ENCODE measurements at regions not wholly inside any gene's neighbourhood (a gene's known extent, or its start where the extent isn't known, plus 50 kb on each side); places are given as distances from the start of the nearest gene placed in this dataset.
A peak's percentile ranks its signal among the peaks of the same experiment; 100 is the strongest.

DNA sequence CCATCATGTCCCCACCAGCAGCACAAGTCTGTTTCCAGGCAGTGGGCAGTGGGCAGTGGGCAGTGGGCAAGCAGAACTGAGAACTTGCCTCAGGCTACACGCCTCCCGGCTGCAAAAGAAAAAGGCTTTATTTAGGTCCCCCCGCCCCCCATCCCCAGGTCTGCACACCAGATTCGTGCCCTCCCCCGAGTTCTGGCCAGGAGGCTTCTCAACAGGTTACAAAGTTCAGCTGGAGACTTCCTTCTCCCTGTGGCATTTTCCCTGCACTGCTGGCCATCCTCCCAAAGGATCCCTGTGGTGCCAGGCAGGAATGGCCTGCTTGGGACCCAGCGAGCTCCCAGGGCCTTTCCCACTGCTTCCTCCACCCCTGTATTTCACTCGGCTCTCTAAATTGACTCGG is 97.0 kb upstream of the TRIM2 start:
- DNase-seq: no peak

DNA sequence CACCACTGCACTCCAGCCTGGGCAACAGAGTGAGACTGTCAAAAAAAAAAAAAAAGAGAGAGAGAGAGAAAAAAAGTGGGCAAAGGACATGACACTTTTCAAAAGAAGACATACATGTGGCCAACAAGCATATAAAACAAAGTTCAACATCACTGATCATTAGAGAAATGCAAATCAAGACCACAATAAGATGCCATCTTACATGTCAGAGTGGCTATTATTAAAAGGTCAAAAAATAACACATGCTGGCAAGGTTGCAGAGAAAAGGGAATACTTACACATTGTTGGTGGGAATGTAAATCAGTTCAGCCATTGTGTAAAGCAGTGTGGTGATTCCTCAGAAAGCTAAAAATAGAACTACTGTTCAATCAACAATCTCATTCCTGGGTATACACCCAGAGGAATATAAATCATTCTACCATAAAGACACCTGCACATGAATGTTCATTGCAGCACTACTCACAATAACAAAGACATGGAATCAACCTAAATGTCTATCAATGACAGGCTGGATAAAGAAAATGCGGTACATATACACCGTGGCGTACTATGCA is 94.9 kb upstream of the TRIM2 start:
- no peak for DNase-seq

DNA sequence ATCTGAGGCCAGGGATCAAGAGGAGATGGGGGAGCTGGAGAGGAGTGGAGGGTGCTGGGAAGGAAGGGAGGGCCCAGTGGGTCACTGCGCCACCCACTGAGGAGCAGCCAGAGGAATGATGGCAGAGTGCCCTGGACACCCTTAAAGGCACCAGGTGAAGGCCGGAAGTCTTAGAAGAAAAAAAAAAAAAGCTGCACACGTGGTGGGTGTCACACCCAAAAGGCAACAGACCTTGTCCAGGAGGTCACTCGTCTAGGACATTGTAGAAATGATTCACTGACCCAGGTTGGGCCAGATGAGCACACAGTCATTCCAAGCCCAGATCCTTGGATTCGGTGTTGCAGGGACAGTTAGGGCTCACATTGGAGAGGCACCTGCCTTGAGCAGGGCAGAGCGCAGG is 93.5 kb upstream of the TRIM2 start:
- no peak for DNase-seq

DNA sequence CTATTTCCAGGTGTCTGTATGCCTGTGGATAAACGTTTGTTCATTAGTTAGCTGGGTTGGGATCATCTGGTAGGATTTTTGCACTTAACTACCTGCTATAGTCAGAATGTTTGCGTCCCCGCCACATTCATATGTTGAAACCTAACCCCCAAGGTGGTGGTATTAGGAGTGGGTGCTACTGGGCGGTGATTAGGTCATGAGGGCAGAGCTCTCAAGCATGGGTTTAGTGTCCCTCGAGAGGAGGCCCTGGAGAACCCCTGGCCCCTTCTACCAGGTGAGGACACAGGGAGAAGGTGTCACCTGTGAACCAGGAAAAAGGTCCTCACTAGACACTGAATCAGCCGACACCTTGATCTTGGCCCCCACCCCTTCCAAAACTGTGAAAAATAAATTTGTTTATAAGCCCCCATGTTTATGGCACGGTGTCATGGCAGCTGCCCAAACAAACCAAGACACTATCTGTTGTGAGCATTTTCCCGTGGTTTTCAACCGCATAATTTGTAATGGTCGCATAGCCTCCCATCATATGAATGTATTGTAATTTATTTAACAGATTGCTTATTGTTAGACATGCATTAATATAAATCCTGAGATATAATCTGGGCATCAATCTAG is 92.7 kb upstream of the TRIM2 start:
- no peak for DNase-seq

DNA sequence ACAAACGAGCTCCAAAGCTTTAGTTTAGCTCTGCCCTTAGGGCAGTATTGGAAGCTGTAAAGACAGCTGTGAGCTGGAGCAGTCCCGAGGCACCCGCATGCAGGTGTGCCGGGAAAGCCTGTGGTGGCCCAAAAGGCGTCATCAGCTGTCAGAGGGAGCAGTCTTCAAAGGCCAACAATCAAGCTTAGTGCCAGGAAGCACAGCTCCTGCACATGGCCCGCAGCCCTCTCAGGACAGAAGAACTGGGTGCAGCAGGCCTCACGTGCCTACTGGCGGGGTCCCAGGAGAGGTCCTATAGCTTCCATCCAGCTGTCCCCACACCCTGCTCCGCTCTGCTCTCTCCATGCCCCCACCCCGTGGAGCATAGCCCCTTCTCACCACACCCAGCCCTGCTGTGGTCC is 92.2 kb upstream of the TRIM2 start:
- no peak for DNase-seq

DNA sequence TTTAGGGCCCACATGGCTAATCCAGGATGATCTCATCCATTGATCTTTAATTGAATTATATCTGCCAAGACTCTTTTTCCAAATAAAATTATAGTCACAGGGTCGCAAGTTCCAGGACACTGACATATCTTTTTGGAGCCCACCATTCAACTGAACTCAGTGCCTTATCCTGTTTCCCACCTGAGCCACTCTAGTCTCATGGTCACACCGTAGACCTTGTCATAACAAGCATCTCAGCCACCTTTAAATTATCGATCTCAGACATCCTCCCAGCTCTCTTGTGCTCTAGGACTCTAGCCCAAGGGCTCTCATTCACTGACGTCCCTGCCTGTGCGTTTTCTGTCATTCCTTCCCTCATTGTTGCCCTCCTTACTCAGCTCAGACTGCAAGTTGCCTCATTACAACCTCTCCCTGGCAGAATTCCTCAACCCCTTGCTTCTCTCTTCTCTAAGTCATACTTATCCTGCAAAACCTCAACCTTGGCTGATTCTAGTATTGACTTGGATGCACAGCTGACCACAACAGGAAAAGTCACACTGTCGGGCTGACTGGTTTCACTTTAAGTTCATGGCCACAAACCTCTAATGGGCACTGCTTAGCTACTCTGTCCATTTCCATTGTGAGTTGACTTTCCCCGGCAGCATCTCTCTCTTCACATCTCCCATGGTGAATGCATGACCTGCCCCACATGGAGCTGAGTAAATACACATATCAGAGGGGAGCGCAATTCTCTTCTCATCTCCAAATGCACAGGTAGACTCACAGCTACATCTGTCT is 91.0 kb upstream of the TRIM2 start:
- no peak for DNase-seq

DNA sequence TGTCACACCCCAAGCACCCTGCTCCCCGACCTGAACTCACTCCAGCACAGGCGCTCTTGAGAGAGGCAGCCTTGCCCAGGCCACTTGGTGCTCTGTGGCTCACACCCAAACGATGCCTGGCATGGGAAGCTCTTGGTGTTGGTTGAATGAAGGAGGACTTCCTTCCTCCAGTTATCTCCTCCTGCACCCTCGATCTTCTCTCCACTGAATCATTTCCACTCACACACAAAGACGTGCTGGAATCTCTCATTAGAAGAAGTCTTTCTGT is 90.5 kb upstream of the TRIM2 start:
- no peak for DNase-seq

DNA sequence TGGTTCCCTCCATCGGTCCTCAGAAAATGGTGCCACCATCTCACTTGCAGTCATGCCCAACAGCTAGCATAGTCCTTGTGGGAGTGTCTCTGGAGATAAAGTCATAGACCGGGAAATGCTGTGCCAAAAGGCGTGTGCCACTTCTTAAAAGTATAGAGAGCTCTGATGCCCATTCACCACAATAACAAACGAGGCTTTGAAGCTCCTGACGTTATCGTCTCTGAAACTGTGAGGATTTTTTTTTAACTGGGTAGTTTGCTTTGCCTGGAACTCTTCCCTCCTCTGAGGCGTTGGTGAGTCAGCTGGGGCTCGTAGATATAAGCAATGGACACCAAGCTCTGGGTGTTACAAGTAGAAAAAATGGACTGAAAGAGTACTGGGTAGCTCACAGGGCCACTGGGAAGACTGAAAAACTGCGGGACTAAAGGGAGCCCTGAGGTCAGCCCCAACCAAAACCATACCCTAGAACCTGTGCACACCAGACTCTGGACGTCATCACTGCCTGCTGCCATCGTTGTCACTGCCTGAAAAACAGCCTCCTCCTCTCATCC is 89.4 kb upstream of the TRIM2 start:
- no peak for DNase-seq

DNA sequence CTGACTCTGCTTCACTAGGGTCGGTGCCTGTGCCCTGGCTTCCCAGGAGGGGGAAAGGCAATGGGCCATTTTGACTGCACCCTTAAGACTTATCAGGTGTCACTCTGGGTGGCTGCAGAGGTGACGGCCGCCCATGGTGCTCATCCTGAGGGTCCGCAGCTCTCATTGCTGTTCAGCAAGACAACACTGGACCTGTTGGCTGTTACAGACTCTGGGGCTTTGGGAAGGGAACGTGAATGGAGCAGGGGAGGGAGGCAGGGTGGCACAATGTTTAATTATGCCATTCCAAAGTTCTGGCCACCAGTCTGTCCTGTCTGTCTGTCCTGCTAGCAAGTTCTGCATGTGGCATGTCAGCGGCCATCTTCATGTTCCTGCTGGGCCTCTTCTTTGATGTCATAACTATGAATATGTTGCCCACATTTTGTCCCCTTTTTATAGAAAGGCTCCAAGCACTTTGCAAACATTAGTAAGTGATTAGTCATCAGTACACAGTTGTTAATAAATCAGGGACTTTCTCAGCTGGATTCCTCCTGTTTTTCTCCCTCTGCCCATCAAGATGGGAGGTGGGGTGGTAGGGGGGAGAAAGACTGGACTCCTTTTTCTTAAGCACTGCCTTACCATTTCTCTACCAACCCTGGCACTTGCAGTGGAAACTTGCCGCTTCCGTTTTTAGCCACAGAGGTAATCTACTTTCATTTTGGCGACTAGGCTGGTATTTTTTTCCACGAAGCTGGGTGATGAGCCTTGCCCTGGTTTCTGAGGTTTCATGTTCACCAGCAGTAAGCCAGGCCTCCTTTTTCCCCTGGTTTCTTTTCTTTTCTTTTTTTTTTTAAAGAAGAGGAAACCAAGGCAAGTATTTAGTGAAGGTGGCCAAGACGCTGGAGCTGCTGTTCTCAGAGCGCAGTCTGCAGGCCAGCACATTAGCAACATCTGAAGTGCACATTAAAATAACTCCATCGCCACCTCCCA is 88.6 kb upstream of the TRIM2 start:
- no peak for DNase-seq

DNA sequence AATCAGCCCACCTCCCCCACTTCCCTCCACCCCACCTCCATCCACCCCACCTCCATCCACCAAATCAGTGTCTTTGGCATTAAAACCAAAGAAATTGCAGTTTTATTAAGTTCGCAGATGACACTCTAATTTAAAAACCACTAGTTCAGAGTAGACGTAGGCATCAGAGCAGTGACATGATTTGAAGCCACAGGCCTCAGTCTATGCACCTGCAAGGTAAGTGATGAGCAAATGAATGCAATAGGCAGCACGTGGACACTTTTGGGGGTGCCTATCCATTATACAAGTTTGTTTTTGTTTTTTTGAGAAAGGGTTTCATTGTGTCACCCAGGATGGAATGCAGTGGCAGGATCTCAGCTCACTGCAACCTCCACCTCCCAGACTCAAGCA is 88.0 kb upstream of the TRIM2 start:
- no peak for DNase-seq

DNA sequence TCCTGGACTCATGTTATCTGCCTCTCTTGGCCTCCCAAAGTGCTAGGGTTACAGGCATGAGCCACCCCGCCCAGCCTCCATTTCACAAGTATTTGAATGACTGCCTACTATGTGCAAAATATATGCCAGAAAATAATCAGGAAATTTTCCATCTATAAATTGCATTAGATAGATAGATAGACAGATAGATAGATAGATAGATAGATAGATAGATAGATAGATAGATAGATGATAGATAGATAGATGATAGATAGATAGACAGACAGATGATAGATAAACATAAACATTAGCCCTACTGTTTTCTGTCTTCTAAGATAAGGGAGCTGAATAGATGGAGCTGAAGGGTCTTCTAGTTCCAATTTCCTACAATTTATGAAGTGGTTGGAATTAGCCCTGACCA is 87.4 kb upstream of the TRIM2 start:
- DNase-seq: no peak

DNA sequence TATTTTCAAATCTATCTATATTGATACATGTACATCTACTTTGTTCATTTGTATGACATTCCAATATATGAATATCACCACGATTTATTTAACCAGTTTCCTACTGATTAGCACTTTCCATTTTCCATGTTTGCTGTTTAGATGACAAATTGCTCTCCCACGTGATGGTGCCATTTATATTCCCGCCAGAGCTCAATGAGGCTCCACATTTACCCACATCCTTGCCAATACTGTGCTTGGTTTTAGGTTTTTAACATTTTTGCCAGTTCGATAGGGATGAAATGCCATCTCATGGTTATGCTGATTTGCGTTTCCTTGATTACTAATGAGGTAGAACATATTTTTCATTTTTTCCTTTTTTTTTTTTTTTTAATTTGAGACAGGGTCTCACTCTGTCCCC is 86.7 kb upstream of the TRIM2 start:
- DNase-seq: no peak

DNA sequence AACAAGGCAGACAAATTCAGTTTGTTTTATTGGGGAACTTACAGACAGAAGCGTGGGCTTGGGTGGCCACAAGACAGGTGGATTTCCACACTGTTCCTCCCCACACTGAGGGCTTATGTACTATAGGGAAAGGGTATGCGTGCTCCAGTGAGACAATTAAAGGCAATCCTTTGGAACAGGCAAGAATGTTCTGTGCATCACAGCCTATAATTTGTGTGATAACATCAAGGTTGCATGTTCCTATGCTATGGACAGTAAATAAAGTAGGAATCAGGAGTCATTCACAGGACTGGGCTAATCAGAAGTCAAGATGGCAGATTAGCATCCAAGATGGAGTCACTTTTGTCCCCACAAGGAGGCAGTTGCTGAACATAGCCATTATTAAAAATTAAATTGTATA is 84.6 kb upstream of the TRIM2 start:
- no peak for DNase-seq

DNA sequence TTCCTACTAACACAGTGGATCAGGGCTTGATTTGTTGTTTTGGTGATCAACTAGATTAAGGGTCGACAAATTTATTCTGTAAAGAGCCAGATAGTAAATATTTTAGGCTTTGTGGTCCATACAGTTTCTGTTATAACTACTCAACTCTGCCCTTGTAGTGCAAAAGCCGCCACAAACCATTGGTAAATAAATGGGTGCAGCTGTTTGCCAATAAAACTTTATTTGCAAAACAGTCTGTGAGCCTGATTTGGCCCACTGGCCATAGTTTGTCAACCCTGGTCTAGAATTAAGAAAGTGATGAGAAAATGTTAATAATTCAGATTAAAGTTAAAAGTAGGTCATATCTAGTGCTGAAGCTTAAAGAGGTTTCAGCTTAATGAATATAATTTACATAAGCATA is 84.0 kb upstream of the TRIM2 start:
- no peak for DNase-seq

DNA sequence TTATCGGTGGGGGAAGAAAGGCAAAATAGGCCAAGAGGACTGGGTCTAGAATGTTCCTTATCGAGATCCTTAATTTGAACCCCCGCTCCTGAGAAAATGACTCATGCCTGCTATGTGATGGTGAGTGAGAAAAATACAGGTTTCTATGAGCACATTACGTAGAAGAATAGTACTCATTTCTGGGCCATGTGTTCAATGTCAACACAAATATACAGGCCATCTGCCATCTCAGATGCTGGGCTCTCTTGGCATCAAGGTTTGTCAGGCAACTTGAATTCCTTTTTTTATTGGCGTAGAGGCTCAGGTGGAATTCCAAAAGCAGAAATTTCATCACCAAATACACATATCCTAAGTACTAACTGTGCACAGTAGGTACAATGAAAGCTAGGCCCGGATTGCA is 81.4 kb upstream of the TRIM2 start:
- no peak for DNase-seq

DNA sequence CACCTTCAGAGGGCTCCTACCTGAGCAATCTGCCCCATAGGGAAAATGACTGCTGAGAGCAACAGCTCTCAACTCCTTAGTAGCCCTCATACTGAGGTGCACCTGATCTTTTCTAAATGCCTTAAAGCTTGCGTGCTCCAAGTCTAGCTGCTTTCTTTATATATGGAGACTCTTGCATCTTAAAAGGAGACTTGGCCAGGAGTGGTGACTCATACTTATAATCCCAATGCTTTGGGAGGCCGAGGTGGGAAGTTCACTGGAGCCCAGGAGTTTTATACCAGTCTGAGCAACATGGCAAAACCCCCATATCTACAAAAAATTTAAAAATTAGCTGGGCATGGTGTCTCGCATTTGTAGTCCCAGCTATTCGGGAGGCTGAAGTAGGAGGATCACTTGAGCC is 78.1 kb upstream of the TRIM2 start:
- DNase-seq: no peak

DNA sequence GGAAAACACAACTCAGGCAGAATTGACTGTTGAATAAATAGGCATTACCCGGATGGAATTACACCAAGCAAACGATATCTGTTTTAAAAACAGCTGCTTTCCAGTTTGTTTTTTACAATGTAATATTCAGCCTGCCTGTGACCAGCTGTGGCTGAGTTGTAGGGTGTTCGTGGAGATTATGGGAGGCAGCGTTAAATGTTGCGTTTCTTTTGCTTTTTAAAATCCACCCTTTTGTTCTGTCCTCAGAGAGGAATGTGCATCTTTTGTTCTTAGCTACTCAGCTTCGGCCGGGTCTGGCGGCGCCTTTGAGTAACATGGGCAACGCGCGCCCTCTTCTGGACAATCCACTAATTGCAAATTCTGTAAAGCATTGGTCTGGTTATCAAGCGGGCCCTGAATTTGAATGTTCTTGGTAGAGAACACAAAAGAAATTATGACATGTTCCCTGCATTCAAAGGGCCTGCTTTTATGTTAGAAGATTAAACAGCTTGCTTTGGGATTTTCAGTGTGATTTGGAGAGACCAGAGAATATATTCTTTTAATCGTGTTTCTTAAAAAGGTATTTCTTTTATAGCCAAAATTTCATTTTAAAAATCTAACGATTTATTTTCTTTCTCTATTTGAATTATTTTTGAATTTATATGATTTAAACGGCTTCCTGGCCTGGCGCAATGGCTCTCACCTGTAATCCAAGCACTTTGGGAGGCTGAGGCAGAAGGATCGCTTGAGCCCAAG is 76.3 kb upstream of the TRIM2 start:
- peak; percentile 85 for DNase-seq

DNA sequence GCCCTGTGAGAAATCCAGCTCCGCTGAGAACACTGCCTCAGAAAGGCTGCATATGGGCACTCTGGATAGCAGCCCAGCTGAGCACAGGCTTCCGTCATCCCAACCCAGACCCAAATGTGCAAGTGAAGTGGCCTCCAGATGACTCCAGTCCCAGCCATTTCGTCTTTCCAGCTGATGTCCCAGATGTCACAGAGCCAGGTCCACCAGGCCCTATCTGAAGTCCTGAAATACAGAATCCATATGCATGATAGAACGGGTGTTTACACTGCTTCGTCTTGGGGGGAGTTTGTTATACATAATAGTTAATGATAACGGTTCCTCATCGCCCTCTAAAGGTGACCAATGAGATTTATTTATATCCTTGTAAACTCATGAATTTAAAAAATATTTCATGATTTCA is 72.6 kb upstream of the TRIM2 start:
- no peak for DNase-seq

DNA sequence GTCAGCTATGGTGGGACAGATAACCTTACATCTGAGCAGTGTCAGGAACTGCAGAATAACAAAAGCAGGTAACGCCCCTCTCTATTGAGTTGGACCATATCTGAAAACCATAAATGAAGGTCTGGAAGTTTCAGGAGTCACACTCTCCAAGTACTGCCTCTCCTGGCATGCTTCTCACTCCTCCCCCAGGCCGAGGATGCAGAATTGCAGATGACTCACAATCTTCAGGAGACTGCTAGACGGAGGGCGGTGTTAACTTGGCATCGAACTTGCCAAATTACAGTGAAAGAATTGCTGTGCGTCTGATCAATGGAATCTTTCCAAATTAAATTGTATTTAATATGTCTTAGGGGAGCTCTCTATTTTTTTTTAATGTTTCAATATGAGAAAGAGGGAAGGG is 67.1 kb upstream of the TRIM2 start:
- peak; percentile 69 for DNase-seq

DNA sequence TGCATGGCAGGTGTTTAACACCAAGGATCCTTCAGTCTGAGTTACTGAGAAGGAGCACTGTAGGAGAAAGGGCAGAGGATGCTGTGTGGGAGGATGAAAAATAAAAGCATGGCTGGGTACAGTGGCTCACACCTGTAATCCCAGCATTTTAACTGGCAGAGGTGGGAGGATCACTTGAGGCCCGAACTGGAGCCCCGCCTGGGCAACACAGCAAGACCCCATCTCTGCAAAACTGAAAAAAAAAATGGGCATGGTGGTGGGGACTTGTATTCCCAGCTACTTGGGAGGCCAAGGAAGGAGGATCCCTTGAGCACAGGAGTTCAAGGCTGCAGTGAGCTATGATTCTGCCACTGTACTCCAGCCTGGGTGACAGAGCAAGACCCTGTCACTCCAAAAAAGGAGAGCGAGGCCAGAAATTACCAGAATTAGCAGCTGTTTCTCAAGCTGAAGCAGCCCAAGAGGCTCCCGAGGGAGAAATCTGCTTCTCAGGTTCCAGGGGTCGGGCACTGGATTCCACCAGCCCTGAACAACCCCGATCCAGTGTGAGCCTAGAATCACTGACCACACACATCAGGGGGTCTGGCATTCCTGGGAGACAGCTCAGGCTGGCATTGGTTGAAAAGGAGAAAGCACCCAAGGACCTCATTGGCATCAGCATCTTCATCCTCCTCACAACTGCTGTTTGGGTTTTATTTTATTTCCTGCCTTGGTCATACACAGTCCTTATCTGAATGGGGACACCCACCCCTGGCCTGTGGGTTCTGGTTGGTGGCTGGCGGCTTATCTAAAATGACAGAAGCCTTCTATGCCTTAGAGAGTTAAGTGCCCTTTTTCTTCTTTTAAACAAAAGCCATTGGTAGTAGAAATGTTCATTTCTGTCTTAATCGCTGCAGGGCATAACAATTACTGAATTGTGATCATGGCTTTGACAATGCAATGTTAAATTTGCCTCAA is 66.3 kb upstream of the TRIM2 start:
- DNase-seq: no peak

DNA sequence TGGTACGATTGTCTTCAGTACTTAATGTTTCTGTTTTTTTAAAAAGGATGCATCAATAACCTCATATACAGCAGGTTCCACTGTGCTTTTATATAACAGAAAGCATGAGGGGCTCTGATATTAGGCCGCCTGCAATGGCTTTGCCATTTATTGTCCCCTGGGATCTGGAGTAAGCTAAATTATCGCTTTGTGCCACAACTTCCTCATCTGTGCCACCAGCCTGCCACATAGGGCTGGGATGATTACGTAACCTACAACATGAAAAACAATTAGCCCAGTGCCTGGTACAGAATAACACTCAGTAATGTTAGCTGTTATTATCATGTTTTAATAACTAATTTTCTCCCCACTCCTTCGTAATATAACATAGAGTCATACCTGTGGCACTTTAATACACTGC is 65.5 kb upstream of the TRIM2 start:
- no peak for DNase-seq

DNA sequence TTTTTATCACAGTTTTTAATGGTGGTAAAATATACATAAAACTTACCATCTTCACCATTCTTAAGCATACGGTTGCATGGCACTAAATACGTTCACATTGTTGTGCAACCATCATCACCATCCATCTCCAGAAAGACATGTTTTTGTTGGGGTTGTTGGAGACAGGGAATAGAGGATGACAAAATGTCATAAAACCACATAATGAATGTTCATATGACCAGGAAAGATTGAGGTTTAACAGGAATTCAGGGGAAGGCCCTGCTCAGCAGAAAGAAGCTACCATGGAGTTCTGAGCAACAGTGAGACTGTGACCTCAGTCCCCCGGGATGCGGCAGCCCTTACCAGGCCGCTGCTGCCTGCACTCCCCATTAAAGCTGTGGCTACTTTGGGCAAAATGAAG is 63.9 kb upstream of the TRIM2 start:
- no peak for DNase-seq
